H4 (cell line): ENCODE measurements at regions not wholly inside any gene's neighbourhood (a gene's known extent, or its start where the extent isn't known, plus 50 kb on each side); places are given as distances from the start of the nearest gene placed in this dataset.

Experiments used
- DNase-seq: peaks from one replicate; pipeline ENCODE4 v3.0.0-alpha.2; 2015; ENCODE audit warnings: low spot score

- no peak for DNase-seq
Measured at GRCh38 chr1:39107341-39108290, 81.5 kb downstream of the NDUFS5 start.

- DNase-seq: no peak
Measured at GRCh38 chr1:39109644-39110043, 83.5 kb downstream of the NDUFS5 start.

- no peak for DNase-seq
Measured at GRCh38 chr1:39110325-39110851, 84.2 kb downstream of the NDUFS5 start.

- no peak for DNase-seq
Measured at GRCh38 chr1:39110882-39111281, 84.7 kb downstream of the NDUFS5 start.

GRCh38 chr1:39113109-39113743 is 87.1 kb downstream of the NDUFS5 start:
- no peak for DNase-seq

- DNase-seq: no peak
Measured at GRCh38 chr1:39115271-39116110, 89.0 kb upstream of the MACF1 start.

GRCh38 chr1:39116116-39116607 is 88.3 kb upstream of the MACF1 start:
- no peak for DNase-seq

DNA sequence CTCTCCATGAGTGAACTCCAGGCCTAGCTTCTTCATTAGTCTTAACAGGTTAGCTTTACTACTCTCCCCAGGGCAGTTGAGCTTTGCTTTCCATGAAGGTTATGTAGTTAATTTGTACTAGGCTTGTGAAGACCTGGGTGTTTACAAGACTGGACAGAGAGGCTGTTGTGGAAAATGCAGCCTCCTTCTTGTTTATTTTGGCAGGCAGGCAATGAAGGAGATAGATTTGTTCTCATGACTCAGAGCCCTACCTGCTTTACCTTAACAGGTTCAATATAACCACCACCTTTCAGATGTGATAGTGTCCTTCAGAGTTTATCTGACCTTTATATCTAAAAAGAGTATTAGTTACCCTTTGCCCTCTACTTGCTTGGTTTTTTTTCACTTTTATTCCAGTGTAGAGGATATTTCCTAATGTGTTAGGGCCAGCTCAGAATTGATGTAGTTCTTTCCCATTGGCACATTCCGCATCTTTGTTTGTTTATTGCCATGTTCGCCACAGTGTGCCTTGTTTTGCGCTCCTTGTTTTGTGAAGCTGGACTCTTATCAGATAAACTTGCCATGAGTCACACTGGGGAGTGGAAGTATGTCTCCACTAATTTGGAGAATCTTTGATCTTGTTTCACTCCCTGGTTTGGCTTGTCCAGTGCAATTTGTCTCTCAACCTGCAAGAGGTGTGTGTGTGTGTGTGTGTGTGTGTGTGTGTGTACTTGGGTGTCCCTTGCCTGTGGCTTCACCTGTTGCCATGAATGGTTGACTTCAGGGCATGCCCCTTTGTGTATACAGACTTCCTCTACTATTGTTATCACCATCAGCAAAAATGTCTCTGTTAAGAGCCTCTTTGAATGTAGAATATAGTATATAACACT is 87.4 kb upstream of the MACF1 start:
- DNase-seq: peak; percentile 38

GRCh38 chr1:39117899-39118450 is 86.5 kb upstream of the MACF1 start:
- no peak for DNase-seq

GRCh38 chr1:39122056-39122455 is 82.4 kb upstream of the MACF1 start:
- no peak for DNase-seq

GRCh38 chr1:39124282-39124681 is 80.2 kb upstream of the MACF1 start:
- no peak for DNase-seq

GRCh38 chr1:39127513-39127912 is 77.0 kb upstream of the MACF1 start:
- DNase-seq: no peak

GRCh38 chr1:39128126-39128525 is 76.4 kb upstream of the MACF1 start:
- no peak for DNase-seq

DNA sequence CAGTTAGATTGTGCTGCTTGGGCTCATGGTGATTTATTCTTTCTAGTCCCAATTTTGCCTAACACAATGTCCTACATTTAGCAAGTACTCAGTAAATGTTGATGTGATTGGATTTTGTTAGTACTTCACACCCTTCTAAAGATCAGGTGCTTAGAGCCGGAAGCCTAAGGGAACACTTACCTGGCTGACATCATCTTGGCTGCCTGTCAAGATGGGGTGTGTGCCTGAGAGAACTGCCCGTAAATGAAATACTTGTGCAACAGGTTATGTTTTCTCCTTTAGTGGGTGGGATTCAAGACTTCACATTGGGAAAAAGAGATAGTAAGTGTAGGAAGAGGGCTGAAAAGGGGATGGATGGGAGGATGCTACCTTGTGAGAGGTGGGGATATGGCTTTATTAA is 75.5 kb upstream of the MACF1 start:
- no peak for DNase-seq

GRCh38 chr1:39129514-39129913 is 75.0 kb upstream of the MACF1 start:
- DNase-seq: peak; percentile 20

GRCh38 chr1:39130325-39130724 is 74.2 kb upstream of the MACF1 start:
- DNase-seq: peak; percentile 48

DNA sequence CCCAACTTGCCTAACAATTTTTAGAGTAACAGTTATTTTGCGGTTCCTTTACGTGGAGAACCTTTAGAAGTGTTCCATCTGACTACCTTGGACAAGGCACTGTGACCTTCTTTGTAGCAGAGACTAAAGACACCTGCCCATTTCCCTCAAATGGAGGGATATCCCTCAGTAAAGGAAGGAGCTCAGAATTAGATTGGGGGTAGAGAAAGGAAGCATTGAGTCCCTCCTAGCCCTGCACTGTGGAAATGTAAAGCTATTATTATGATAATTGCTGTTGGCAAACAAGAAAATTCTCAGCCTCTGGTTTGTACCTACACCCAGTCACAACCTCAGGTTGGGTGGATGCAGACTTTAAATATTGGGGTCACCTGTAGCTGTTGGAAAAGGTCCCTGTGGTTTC is 72.6 kb upstream of the MACF1 start:
- no peak for DNase-seq

DNA sequence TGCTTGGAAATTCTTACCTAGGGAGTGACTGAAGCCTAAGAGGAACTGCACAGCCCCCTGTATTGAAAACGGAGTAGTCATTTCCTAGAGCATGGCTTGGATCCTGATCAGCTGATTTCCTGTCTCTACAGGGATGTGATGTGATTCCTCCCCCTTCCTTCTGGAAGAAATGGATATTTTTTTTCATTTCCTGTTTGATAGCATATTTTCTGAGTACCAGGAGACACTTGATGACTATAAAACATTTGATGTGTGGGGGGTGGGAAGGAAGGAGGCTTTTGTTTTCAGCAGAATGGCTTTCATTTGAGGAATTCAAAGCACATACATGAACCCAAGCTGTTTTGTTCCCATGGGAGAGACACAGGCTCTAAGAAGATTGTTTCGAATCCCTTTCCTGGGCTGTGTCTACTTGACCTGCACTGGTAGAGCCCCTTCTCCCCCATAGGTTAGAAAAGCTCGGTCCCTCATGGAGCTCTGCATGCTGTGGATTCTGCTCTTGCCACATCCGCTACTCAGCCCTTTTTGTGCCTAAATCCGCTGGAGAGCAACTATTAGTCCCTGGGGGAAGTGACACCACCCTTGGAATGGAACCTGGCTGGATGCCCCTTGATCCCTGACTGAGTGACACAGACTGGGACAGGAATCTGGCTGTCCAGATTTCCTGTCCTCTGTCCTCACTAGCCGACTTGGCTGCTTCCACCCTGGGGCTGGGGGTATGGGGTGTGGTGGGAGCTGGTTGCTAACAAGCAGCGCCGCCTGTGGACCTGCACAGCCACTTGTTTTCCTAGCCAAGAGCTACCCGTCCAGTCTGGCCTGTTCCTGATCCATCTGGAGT is 71.8 kb upstream of the MACF1 start:
- DNase-seq: no peak

DNA sequence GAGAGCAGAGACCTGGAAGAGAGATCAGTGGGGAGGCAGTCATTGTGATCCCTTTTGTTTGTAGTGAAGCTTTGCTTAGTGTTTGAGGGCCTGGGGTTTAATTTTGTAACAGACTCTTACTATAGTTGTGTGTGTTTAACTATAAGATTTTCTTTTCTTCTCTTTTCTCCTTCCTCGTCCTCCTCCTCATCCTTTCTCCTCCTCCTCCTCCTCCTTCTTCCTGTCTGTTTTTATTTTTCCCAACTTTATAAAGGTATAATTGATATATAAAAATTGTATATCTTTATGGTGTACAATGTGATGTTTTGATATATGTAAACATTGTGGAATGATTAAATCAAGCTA is 71.2 kb upstream of the MACF1 start:
- no peak for DNase-seq
